ENCODE measurements at regions not wholly inside any gene's neighbourhood (a gene's known extent, or its start where the extent isn't known, plus 50 kb on each side); places are given as distances from the start of the nearest gene placed in this dataset.

DNA sequence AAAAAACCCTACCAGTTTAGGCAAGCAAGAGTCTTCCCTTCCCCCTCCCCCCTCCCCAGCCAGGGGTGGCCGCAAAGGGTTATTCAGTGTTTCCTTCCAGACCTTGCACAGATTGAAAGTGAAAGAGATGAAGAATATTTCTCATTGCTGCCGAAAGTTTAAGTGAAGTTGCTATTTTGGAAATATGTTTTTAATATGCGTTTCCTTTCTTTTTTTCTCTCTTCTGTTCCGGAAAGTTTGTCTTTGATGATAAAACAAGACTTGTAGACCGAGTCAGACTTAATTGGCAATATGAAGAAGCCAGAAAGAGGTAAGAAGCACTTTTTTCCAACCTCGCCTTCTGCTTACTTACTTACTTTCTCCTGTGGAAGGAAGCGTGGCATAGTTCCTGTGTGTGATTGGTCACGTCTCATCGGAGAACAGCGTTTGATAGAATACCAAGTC is 58.5 kb upstream of the CLCN4 start:
- H3K4me1 ChIP-seq (ENCODE audit: insufficient read depth, low read length) = peaks cover 24% of the 10 kb centered on the region
- intact Hi-C loops (cut with micrococcal nuclease; ENCODE audit: unreplicated experiment) = no loop called here
- no peak for DNase-seq (ENCODE audit: low spot score)
- TF ChIP-seq SATB2 (CRISPR knock-in tag; IDR thresholded peaks at IDR 0.05) = no peak
- TF ChIP-seq JARID2 (CRISPR knock-in tag; IDR thresholded peaks at IDR 0.05; ENCODE audit: insufficient replicate concordance) = no peak
- no peak overlapping the region for H3K27ac ChIP-seq (ENCODE audit: extremely low read length, insufficient read depth, low read length)
- BruUV-seq (replicated peaks) = no TSS peak
- H3K9ac ChIP-seq (ENCODE audit: insufficient read depth, low read depth, low read length) = no peak overlapping the region
- H3K4me3 ChIP-seq (replicated peaks in 1 of 3; ENCODE audit: insufficient read depth in 1 of 3, low read depth in 2 of 3, low read length in 3 of 3) = no peak overlapping the region
- ChIA-PET POLR2A (no interaction called here), CTCF (ENCODE audit: low intra/inter-chr PET ratio, low total read pairs) (no interaction called here)
- WGBS (ENCODE audit: low lambda C conversion rate) = 96% methylated on average over 10 of the region's 10 CpGs
- no peaks in the 10 kb centered on the region; a peak in 1 of 5 replicates for H3K36me3 ChIP-seq (replicated peaks in 1 of 2; ENCODE audit: control insufficient read depth in 1 of 2, insufficient read depth in 2 of 2, low read length in 2 of 2)
- H2AFZ ChIP-seq (ENCODE audit: low read length) = no peak overlapping the region
- H3K79me2 ChIP-seq (ENCODE audit: insufficient read depth, low read length) = no peaks in the 10 kb centered on the region
- ATAC-seq = no peak
- no peak overlapping the region for H3K4me2 ChIP-seq (ENCODE audit: low read depth, low read length)
- no peaks in the 10 kb centered on the region for H3K27me3 ChIP-seq (ENCODE audit: control insufficient read depth in 1 of 2, insufficient read depth in 2 of 2, low read length in 2 of 2)
- in situ Hi-C loops (cut with HindIII; ENCODE audit: extremely low pct_ligation_motif_present, low pct_unique_long_range_greater_than_20kb) = no loop called here
- no peaks in the 10 kb centered on the region for H3K9me3 ChIP-seq (ENCODE audit: low read length)
- H4K20me1 ChIP-seq (ENCODE audit: insufficient read depth, low read length) = no peaks in the 10 kb centered on the region
- no peak for FAIRE-seq

DNA sequence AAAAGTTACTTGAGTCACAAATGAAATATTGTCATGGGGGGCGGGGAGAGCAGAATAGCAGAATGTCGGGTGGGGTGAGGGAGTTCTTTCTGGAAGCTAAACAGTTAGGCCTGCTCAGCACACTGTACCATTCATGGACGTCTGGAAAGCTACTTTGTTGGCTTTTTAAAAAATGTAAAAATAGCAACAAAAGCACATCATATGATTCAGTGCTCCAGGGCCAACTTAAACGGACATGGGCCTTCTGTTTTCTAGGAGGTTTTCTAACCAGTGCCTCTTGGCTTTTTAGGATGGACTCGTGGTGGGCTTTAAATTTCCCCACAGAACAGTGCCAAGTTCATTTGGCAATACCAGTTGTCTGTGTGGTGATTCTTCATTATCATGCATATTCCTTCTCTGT is 57.4 kb upstream of the CLCN4 start:
- H3K4me1 ChIP-seq (ENCODE audit: insufficient read depth, low read length) = peaks cover 24% of the 10 kb centered on the region
- H3K27ac ChIP-seq (ENCODE audit: extremely low read length, insufficient read depth, low read length) = no peak overlapping the region
- in situ Hi-C loops (cut with HindIII; ENCODE audit: extremely low pct_ligation_motif_present, low pct_unique_long_range_greater_than_20kb) = no loop called here
- no peak overlapping the region for H2AFZ ChIP-seq (ENCODE audit: low read length)
- H3K4me3 ChIP-seq (replicated peaks in 1 of 3; ENCODE audit: insufficient read depth in 1 of 3, low read depth in 2 of 3, low read length in 3 of 3) = no peak overlapping the region
- DNase-seq (ENCODE audit: low spot score) (no peak), FAIRE-seq (no peak), ATAC-seq (no peak)
- POLR2A ChIA-PET = no interaction called here
- no peaks in the 10 kb centered on the region for H3K27me3 ChIP-seq (ENCODE audit: control insufficient read depth in 1 of 2, insufficient read depth in 2 of 2, low read length in 2 of 2)
- H3K4me2 ChIP-seq (ENCODE audit: low read depth, low read length) = no peak overlapping the region
- no peaks in the 10 kb centered on the region for H3K9me3 ChIP-seq (ENCODE audit: low read length)
- 92% methylated on average over 5 of the region's 5 CpGs for WGBS (ENCODE audit: low lambda C conversion rate)
- H3K9ac ChIP-seq (ENCODE audit: insufficient read depth, low read depth, low read length) = no peak overlapping the region
- no peaks in the 10 kb centered on the region for H4K20me1 ChIP-seq (ENCODE audit: insufficient read depth, low read length)
- intact Hi-C loops (cut with micrococcal nuclease; ENCODE audit: unreplicated experiment) = no loop called here
- H3K36me3 ChIP-seq (replicated peaks in 1 of 2; ENCODE audit: control insufficient read depth in 1 of 2, insufficient read depth in 2 of 2, low read length in 2 of 2) = no peaks in the 10 kb centered on the region; a peak in 1 of 5 replicates
- CTCF ChIA-PET (ENCODE audit: low intra/inter-chr PET ratio, low total read pairs) = no interaction called here
- BruUV-seq (replicated peaks) = no TSS peak
- H3K79me2 ChIP-seq (ENCODE audit: insufficient read depth, low read length) = no peaks in the 10 kb centered on the region
- no peak for TF ChIP-seq SP5 (CRISPR knock-in tag; IDR thresholded peaks at IDR 0.05; ENCODE audit: borderline replicate concordance, low read depth)
- no peak for TF ChIP-seq ZNF543 (CRISPR knock-in tag; IDR thresholded peaks at IDR 0.05)
- TF ChIP-seq, protein P1, sequence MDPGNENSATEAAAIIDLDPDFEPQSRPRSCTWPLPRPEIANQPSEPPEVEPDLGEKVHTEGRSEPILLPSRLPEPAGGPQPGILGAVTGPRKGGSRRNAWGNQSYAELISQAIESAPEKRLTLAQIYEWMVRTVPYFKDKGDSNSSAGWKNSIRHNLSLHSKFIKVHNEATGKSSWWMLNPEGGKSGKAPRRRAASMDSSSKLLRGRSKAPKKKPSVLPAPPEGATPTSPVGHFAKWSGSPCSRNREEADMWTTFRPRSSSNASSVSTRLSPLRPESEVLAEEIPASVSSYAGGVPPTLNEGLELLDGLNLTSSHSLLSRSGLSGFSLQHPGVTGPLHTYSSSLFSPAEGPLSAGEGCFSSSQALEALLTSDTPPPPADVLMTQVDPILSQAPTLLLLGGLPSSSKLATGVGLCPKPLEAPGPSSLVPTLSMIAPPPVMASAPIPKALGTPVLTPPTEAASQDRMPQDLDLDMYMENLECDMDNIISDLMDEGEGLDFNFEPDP (CRISPR knock-in tag; conservative IDR thresholded peaks at IDR 0.05) = no peak
- no peak for TF ChIP-seq PLRG1 (conservative IDR thresholded peaks at IDR 0.05)
- no peak for TF ChIP-seq RAD21 (CRISPR knock-in tag; IDR thresholded peaks at IDR 0.05)
- TF ChIP-seq, protein P2, sequence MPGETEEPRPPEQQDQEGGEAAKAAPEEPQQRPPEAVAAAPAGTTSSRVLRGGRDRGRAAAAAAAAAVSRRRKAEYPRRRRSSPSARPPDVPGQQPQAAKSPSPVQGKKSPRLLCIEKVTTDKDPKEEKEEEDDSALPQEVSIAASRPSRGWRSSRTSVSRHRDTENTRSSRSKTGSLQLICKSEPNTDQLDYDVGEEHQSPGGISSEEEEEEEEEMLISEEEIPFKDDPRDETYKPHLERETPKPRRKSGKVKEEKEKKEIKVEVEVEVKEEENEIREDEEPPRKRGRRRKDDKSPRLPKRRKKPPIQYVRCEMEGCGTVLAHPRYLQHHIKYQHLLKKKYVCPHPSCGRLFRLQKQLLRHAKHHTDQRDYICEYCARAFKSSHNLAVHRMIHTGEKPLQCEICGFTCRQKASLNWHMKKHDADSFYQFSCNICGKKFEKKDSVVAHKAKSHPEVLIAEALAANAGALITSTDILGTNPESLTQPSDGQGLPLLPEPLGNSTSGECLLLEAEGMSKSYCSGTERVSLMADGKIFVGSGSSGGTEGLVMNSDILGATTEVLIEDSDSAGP (CRISPR knock-in tag; IDR thresholded peaks at IDR 0.05; ENCODE audit: borderline replicate concordance) = no peak
- TF ChIP-seq ZEB1 (IDR thresholded peaks at IDR 0.05; ENCODE audit: insufficient replicate concordance, low read depth) = no peak
- no peak for TF ChIP-seq GTF2F1 (IDR thresholded peaks at IDR 0.05; ENCODE audit: low read length)
- no peak for TF ChIP-seq ZFX (CRISPR knock-in tag; IDR thresholded peaks at IDR 0.05; ENCODE audit: low read depth)
- TF ChIP-seq TOE1 (CRISPR knock-in tag; IDR thresholded peaks at IDR 0.05) = no peak
